ENCODE measurements at regions not wholly inside any gene's neighbourhood (a gene's known extent, or its start where the extent isn't known, plus 50 kb on each side); places are given as distances from the start of the nearest gene placed in this dataset.

DNA sequence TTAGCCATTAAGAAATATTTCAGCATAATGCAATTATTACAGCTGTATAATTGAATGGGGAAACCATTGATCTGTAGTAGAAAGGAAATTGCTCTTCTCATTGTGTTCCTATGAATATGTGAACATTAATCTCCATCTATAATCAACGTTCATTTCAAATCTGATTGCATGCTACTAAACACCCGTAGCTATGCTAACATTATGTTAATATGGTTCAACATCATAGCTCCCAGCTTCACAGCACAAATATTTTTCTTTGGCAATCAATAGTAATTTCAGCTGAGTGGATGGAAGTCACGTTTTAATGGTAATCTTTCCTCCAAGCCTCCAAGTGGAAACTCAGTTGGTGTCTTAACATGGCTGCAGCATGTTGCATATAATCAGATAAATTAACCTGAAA, 454.4 kb downstream of the MAFB start:
- Histone ChIP-seq H3K79me1 (ENCODE audit: low read depth, low read length) (no peaks in the 10 kb centered on the region), H4K5ac (ENCODE audit: insufficient read length, low read depth, low read length) (no peak overlapping the region), H2BK120ac (replicated peaks; ENCODE audit: low read depth, low read length) (no peak overlapping the region), H3K23me2 (ENCODE audit: low read depth, low read length) (no peaks in the 10 kb centered on the region), H3K4me2 (ENCODE audit: insufficient read depth in 1 of 2, low read depth in 2 of 2, low read length in 2 of 2) (no peak overlapping the region), H4K91ac (replicated peaks; ENCODE audit: insufficient read length, low read length) (no peak overlapping the region), H3K79me2 (ENCODE audit: control insufficient read depth in 1 of 2, insufficient read depth in 2 of 2, low read length in 2 of 2) (no peaks in the 10 kb centered on the region), H3K27me3 (replicated peaks in 1 of 4; ENCODE audit: control insufficient read depth in 3 of 4, extremely low read depth in 1 of 4, insufficient read depth in 3 of 4, low read length in 3 of 4) (no peaks in the 10 kb centered on the region), H3K23ac (ENCODE audit: insufficient read length) (no peak overlapping the region), H2BK5ac (ENCODE audit: low read depth, low read length) (no peak overlapping the region), H2BK12ac (ENCODE audit: low read depth, low read length) (no peak overlapping the region), H3K36me3 (ENCODE audit: control insufficient read depth in 2 of 4, insufficient read depth in 4 of 4, low read length in 3 of 4) (no peaks in the 10 kb centered on the region), H3K4me1 (replicated peaks in 1 of 4; ENCODE audit: control insufficient read depth in 3 of 4, insufficient read depth in 4 of 4, low read length in 3 of 4) (no peaks in the 10 kb centered on the region), H2BK20ac (ENCODE audit: low read length) (no peak overlapping the region), H4K8ac (ENCODE audit: extremely low read depth, insufficient read depth, low read length) (no peak overlapping the region), H3K4me3 (ENCODE audit: extremely low read depth in 1 of 4, insufficient read depth in 2 of 4, low read depth in 3 of 4, low read length in 4 of 4) (no peak overlapping the region), H3K27ac (ENCODE audit: low read depth, low read length) (no peak overlapping the region), H3K18ac (ENCODE audit: extremely low read depth, low read length) (no peak overlapping the region), H3K4ac (replicated peaks; ENCODE audit: insufficient read length, low read depth, low read length) (no peak overlapping the region), H3K56ac (replicated peaks; ENCODE audit: insufficient read length, low read depth, low read length) (no peak overlapping the region), H3K9me3 (ENCODE audit: insufficient read depth in 2 of 2, low read depth in 1 of 2, low read length in 1 of 2) (no peaks in the 10 kb centered on the region), H2AK5ac (ENCODE audit: low read depth, low read length) (no peak overlapping the region), H3K14ac (ENCODE audit: insufficient read length) (no peak overlapping the region), H3K9ac (replicated peaks in 1 of 4; ENCODE audit: extremely low read depth in 1 of 4, low read depth in 3 of 4, low read length in 3 of 4) (no peak overlapping the region), H2BK15ac (ENCODE audit: low read length) (no peak overlapping the region), H4K20me1 (replicated peaks in 1 of 2; ENCODE audit: control insufficient read depth in 1 of 2, insufficient read depth in 2 of 2, low read length in 2 of 2) (no peaks in the 10 kb centered on the region), H2AFZ (ENCODE audit: low read length) (no peak overlapping the region)
- WGBS, 2 experiments (ENCODE audit: extremely low coverage in 1 of 2, insufficient coverage in 1 of 2, insufficient read length in 1 of 2, insufficient replicate concordance in 2 of 2, low coverage in 1 of 2, low lambda C conversion rate in 2 of 2, missing lambda C conversion rate in 1 of 2) = 85% methylated on average over 3 of the region's 3 CpGs; no CpG with 5 or more reads in 1 of the 2 experiments
- ChIA-PET POLR2A (ENCODE audit: partially characterized antibody) (no interaction called here), CTCF (ENCODE audit: partially characterized antibody) (interaction anchor here (0.7 to 1.6 kb wide), 2 partner anchors 16 to 361 kb away, joined by 4 to 5 read pairs; no protein-coding TSS in a partner anchor)
- no peak for TF ChIP-seq EP300 (IDR thresholded peaks at IDR 0.05; ENCODE audit: borderline replicate concordance in 1 of 2, low read depth in 2 of 2, low read length in 2 of 2)
- TF ChIP-seq SRF (IDR thresholded peaks at IDR 0.05; ENCODE audit: low read depth, low read length) = no peak
- no peak for TF ChIP-seq CREB1 (IDR thresholded peaks at IDR 0.05)
- TF ChIP-seq, protein P1, sequence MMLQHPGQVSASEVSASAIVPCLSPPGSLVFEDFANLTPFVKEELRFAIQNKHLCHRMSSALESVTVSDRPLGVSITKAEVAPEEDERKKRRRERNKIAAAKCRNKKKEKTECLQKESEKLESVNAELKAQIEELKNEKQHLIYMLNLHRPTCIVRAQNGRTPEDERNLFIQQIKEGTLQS (IDR thresholded peaks at IDR 0.05; ENCODE audit: insufficient read depth, low read depth, low read length) = no peak
- TF ChIP-seq POU5F1 (IDR thresholded peaks at IDR 0.05; ENCODE audit: low read depth, low read length) = no peak
- no peak for TF ChIP-seq SIRT6 (IDR thresholded peaks at IDR 0.05; ENCODE audit: low read length)
- TF ChIP-seq SUZ12 (IDR thresholded peaks at IDR 0.05; ENCODE audit: low read length) = no peak
- no peak for TF ChIP-seq MAFK (IDR thresholded peaks at IDR 0.05; ENCODE audit: low read depth, low read length)
- TF ChIP-seq RFX5 (IDR thresholded peaks at IDR 0.05; ENCODE audit: borderline replicate concordance, low read depth, low read length) = no peak
- no peak for TF ChIP-seq TCF12 (IDR thresholded peaks at IDR 0.05; ENCODE audit: low read depth, low read length)
- no peak for TF ChIP-seq RAD21 (IDR thresholded peaks at IDR 0.05 in 1 of 2, conservative IDR thresholded peaks at IDR 0.05 in 1 of 2; ENCODE audit: low read depth in 2 of 2, low read length in 2 of 2)
- no peak for TF ChIP-seq JUN (IDR thresholded peaks at IDR 0.05; ENCODE audit: low read depth, low read length)
- no peak for TF ChIP-seq KDM4A (IDR thresholded peaks at IDR 0.05; ENCODE audit: low read depth, low read length, severe bottlenecking)
- DNase-seq (ENCODE audit: low read depth in 1 of 2, low spot score in 2 of 2) (no peak), FAIRE-seq (no peak)
